ENCODE measurements at regions not wholly inside any gene's neighbourhood (a gene's known extent, or its start where the extent isn't known, plus 50 kb on each side); places are given as distances from the start of the nearest gene placed in this dataset.

DNA sequence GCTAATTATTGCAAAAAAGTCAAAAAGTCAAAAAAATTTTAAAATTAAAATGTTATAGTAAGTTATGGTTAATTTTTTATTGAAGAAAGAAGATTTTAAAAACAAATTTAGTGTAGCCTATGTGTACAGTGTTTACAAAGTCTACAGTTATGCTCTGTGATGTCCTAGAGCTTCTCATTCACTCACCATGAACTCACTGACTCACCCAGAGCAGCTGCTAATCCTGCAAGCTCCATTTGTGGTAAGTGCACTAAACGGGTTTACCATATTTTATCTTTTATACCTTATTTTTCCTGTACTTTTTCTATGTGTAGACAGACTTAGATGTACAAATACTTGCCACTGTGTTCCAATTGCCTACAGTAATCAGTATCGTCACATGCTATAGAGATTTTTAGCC, 788.2 kb downstream of the DSC3 start:
- no peak overlapping the region for H3K4me3 ChIP-seq (ENCODE audit: extremely low read depth in 1 of 4, insufficient read depth in 2 of 4, low read depth in 3 of 4, low read length in 4 of 4)
- no peak overlapping the region for H4K91ac ChIP-seq (replicated peaks; ENCODE audit: insufficient read length, low read length)
- no peaks in the 10 kb centered on the region for H3K4me1 ChIP-seq (replicated peaks in 1 of 4; ENCODE audit: control insufficient read depth in 3 of 4, insufficient read depth in 4 of 4, low read length in 3 of 4)
- H2BK20ac ChIP-seq (ENCODE audit: low read length), result no peak overlapping the region
- no peak for DNase-seq (ENCODE audit: low read depth in 1 of 2, low spot score in 2 of 2)
- no peaks in the 10 kb centered on the region for H3K36me3 ChIP-seq (ENCODE audit: control insufficient read depth in 2 of 4, insufficient read depth in 4 of 4, low read length in 3 of 4)
- no peaks in the 10 kb centered on the region for H4K20me1 ChIP-seq (replicated peaks in 1 of 2; ENCODE audit: control insufficient read depth in 1 of 2, insufficient read depth in 2 of 2, low read length in 2 of 2)
- no peak overlapping the region for H4K5ac ChIP-seq (ENCODE audit: insufficient read length, low read depth, low read length)
- no peaks in the 10 kb centered on the region for H3K23me2 ChIP-seq (ENCODE audit: low read depth, low read length)
- no peak overlapping the region for H3K9ac ChIP-seq (replicated peaks in 1 of 4; ENCODE audit: extremely low read depth in 1 of 4, low read depth in 3 of 4, low read length in 3 of 4)
- no peak overlapping the region for H2AK5ac ChIP-seq (ENCODE audit: low read depth, low read length)
- ChIA-PET CTCF (ENCODE audit: partially characterized antibody) (interaction anchor here (1.0 to 1.1 kb wide), 2 partner anchors 12 to 380 kb away, joined by 3 read pairs; no protein-coding TSS in a partner anchor), POLR2A (ENCODE audit: partially characterized antibody) (no interaction called here)
- H2BK120ac ChIP-seq (replicated peaks; ENCODE audit: low read depth, low read length), result no peak overlapping the region
- no peak overlapping the region for H3K14ac ChIP-seq (ENCODE audit: insufficient read length)
- FAIRE-seq, result no peak
- no peak overlapping the region for H2BK12ac ChIP-seq (ENCODE audit: low read depth, low read length)
- H3K23ac ChIP-seq (ENCODE audit: insufficient read length), result no peak overlapping the region
- H2AFZ ChIP-seq (ENCODE audit: low read length), result no peak overlapping the region
- no peak overlapping the region for H2BK15ac ChIP-seq (ENCODE audit: low read length)
- no peak overlapping the region for H4K8ac ChIP-seq (ENCODE audit: extremely low read depth, insufficient read depth, low read length)
- H3K56ac ChIP-seq (replicated peaks; ENCODE audit: insufficient read length, low read depth, low read length), result no peak overlapping the region
- no peaks in the 10 kb centered on the region for H3K27me3 ChIP-seq (replicated peaks in 1 of 4; ENCODE audit: control insufficient read depth in 3 of 4, extremely low read depth in 1 of 4, insufficient read depth in 3 of 4, low read length in 3 of 4)
- H3K79me2 ChIP-seq (ENCODE audit: control insufficient read depth in 1 of 2, insufficient read depth in 2 of 2, low read length in 2 of 2), result no peaks in the 10 kb centered on the region
- no peak overlapping the region for H3K4ac ChIP-seq (replicated peaks; ENCODE audit: insufficient read length, low read depth, low read length)
- 98% methylated on average over 2 of the region's 2 CpGs; no CpG with 5 or more reads in 1 of the 2 experiments for WGBS, 2 experiments (ENCODE audit: extremely low coverage in 1 of 2, insufficient coverage in 1 of 2, insufficient read length in 1 of 2, insufficient replicate concordance in 2 of 2, low coverage in 1 of 2, low lambda C conversion rate in 2 of 2, missing lambda C conversion rate in 1 of 2)
- TF ChIP-seq CEBPB (IDR thresholded peaks at IDR 0.05; ENCODE audit: low read depth, low read length), result no peak
- no peak overlapping the region for H2BK5ac ChIP-seq (ENCODE audit: low read depth, low read length)
- no peak overlapping the region for H3K18ac ChIP-seq (ENCODE audit: extremely low read depth, low read length)
- H3K4me2 ChIP-seq (ENCODE audit: insufficient read depth in 1 of 2, low read depth in 2 of 2, low read length in 2 of 2), result no peak overlapping the region
- H3K9me3 ChIP-seq (ENCODE audit: insufficient read depth in 2 of 2, low read depth in 1 of 2, low read length in 1 of 2), result no peaks in the 10 kb centered on the region
- H3K27ac ChIP-seq (ENCODE audit: low read depth, low read length), result no peak overlapping the region
- no peaks in the 10 kb centered on the region for H3K79me1 ChIP-seq (ENCODE audit: low read depth, low read length)
